AG04449 (cell line): ENCODE measurements at regions not wholly inside any gene's neighbourhood (a gene's known extent, or its start where the extent isn't known, plus 50 kb on each side); places are given as distances from the start of the nearest gene placed in this dataset.

Source experiments
- CTCF ChIA-PET: fragments of 350-600 bp; formaldehyde crosslinking; extraction: SDS; loops from one replicate; lab custom pipeline; 2021; ENCODE audit warnings: antibody characterized with exemption; lab: Yijun Ruan, JAX
- POLR2A ChIA-PET: fragments of 400-600, 350-600 bp; formaldehyde crosslinking; extraction: SDS; loops from one replicate; lab custom pipeline; 2020; ENCODE audit warnings: antibody characterized with exemption, inconsistent platforms; lab: Yijun Ruan, JAX
- DNase-seq: peaks from one replicate; pipeline ENCODE4 v3.0.0-alpha.2; 2010; ENCODE audit warnings: low read depth, low spot score
- H3K4me3 ChIP-seq: 2 replicates; pipeline ENCODE4 v1.5.1; 2011; ENCODE audit warnings: low read depth, mild to moderate bottlenecking, control low read depth, low read length
- CTCF ChIP-seq: IDR thresholded peaks from one replicate; pipeline ENCODE4 v1.5.1; 2011; ENCODE audit warnings: mild to moderate bottlenecking, moderate library complexity, low read length, control low read depth, inconsistent platforms; ENCODE audit not compliant: insufficient read depth; ENCODE audit errors: missing control alignments

- no peak overlapping the region for H3K4me3 ChIP-seq
- ChIA-PET POLR2A (no interaction called here), CTCF (no interaction called here)
- no peak for TF ChIP-seq CTCF
- no peak for DNase-seq
These were observed 63.7 kb upstream of the MMADHC start for GRCh38 chr2:149651229-149651628.

GRCh38 chr2:149650006-149650405 lies 62.4 kb upstream of the MMADHC start:
- POLR2A ChIA-PET = no interaction called here
- no peak for DNase-seq
- no peak overlapping the region for H3K4me3 ChIP-seq
- TF ChIP-seq CTCF = no peak
- CTCF ChIA-PET = interaction anchor here (1.2 kb wide), 1 partner anchor 64 kb away, joined by 3 read pairs; no protein-coding TSS in a partner anchor

GRCh38 chr2:149648282-149649030 lies 60.9 kb upstream of the MMADHC start:
- peak; percentile 94 for DNase-seq
- no peak overlapping the region for H3K4me3 ChIP-seq
- ChIA-PET POLR2A (interaction anchor here (0.7 to 1.2 kb wide), 7 partner anchors 9 to 460 kb away, joined by 3 to 4 read pairs (median 3); no protein-coding TSS in a partner anchor), CTCF (interaction anchor here (0.6 to 2.3 kb wide), 6 partner anchors 9 to 1591 kb away, joined by 3 to 6 read pairs (median 3); no protein-coding TSS in a partner anchor)
- no peak for TF ChIP-seq CTCF

- CTCF ChIA-PET = interaction anchor here (0.7 to 3.1 kb wide), 14 partner anchors 8 to 1593 kb away, joined by 3 to 11 read pairs (median 4); no protein-coding TSS in a partner anchor
These were observed 57.8 kb upstream of the MMADHC start for GRCh38 chr2:149645391-149645790.

More at GRCh38 chr2:149645391-149645790, 57.8 kb upstream of the MMADHC start:
- peak; percentile 36 for TF ChIP-seq CTCF
- POLR2A ChIA-PET = interaction anchor here (0.6 to 1.7 kb wide), 2 partner anchors 47 to 818 kb away, joined by 3 to 4 read pairs; no protein-coding TSS in a partner anchor
- no peak overlapping the region for H3K4me3 ChIP-seq
- DNase-seq = no peak
